Sigmoid colon (tissue), 6 donors: ENCODE measurements at regions not wholly inside any gene's neighbourhood (a gene's known extent, or its start where the extent isn't known, plus 50 kb on each side); places are given as distances from the start of the nearest gene placed in this dataset.
"Not testable (repeated sequence)": the region's sequence is repeated elsewhere in the genome, so short reads cannot be mapped to it uniquely, and the experiment has no call there.

Source experiments
- DNase-seq: peaks from one replicate; pipeline ENCODE4 v3.0.0-alpha.2; 2019
- H3K27ac ChIP-seq, 4 donors: fragments of 200-600 bp; sonication (generic); one replicate each; pipeline ENCODE4 v1.5.1; 2016 to 2019; ENCODE audit warnings: mild to moderate bottlenecking in 1 of 4
- H3K27me3 ChIP-seq, 3 donors: fragments of 200-600 bp; sonication (generic); one replicate each; pipeline ENCODE4 v1.5.1; 2019; ENCODE audit warnings: mild to moderate bottlenecking in 1 of 3
- H3K36me3 ChIP-seq, 4 donors: fragments of 200-600 bp; sonication (generic); one replicate each; pipeline ENCODE4 v1.5.1; 2016 to 2019
- H3K4me1 ChIP-seq, 4 donors: fragments of 200-600 bp; sonication (generic); one replicate each; pipeline ENCODE4 v1.5.1; 2017 to 2019
- H3K4me3 ChIP-seq, 4 donors: fragments of 200-600 bp; sonication (generic); one replicate each; pipeline ENCODE4 v1.5.1; 2017 to 2019; ENCODE audit warnings: mild to moderate bottlenecking in 2 of 4, moderate library complexity in 1 of 4
- H3K9me3 ChIP-seq, 4 donors: fragments of 200-600 bp in 3 of 4; sonication (generic) in 3 of 4; one replicate each; pipeline versions ENCODE4 v1.5.1 to v1.6.1; 2013 to 2019
- CTCF ChIP-seq, 4 experiments: fragments of 450-650 bp in 3 of 4; fragments of 200-600 bp in 1 of 4; IDR thresholded peaks; one replicate each; pipeline ENCODE4 v1.5.1; 2016 to 2019; ENCODE audit warnings: antibody characterized with exemption in 4 of 4, mild to moderate bottlenecking in 3 of 4, moderate library complexity in 2 of 4
- EP300 ChIP-seq, 4 donors: sonication (generic); formaldehyde crosslinking; IDR thresholded peaks; one replicate each; pipeline ENCODE4 v1.6.1; 2017; ENCODE audit warnings: antibody characterized with exemption in 4 of 4
- POLR2A ChIP-seq, 2 donors: fragments of 450-650 bp; IDR thresholded peaks; one replicate each; pipeline ENCODE4 v1.6.1; 2016; ENCODE audit warnings: antibody characterized with exemption in 2 of 2, mild to moderate bottlenecking in 2 of 2, moderate library complexity in 2 of 2
- POLR2AphosphoS5 ChIP-seq, 4 donors: sonication (generic); formaldehyde crosslinking; IDR thresholded peaks; one replicate each; pipeline ENCODE4 v1.6.1; 2017; ENCODE audit warnings: antibody characterized with exemption in 4 of 4
- WGBS, 2 donors: extraction: QIAGEN DNeasy Blood & Tissue Kit; methylation state at CpG; one replicate each; pipeline ENCODE4 v1.1.7; 2013; 5-methylcytosine and 5-hydroxymethylcytosine counted together
- intact Hi-C: fragments of 100-400 bp; cut with DNase I; formaldehyde crosslinking; loops from one replicate; pipeline ENCODE4 v1.15.1; 2023
- donor health status: healthy with polysubstance abuse.
- donor health status: healthy.

GRCh38 chr4:54840430-54840829, 182.7 kb downstream of the KIT start:
- DNase-seq = no peak
- no peak overlapping the region for H3K27ac ChIP-seq
- no peaks in the 10 kb centered on the region for H3K9me3 ChIP-seq
- H3K36me3 ChIP-seq = no peaks in the 10 kb centered on the region
- TF ChIP-seq POLR2AphosphoS5 (IDR thresholded peaks at IDR 0.05) = no peak
- no peak for TF ChIP-seq POLR2A (IDR thresholded peaks at IDR 0.05)
- TF ChIP-seq EP300 (IDR thresholded peaks at IDR 0.05) = no peak
- TF ChIP-seq CTCF (IDR thresholded peaks at IDR 0.05) = no peak
- H3K27me3 ChIP-seq = no peaks in the 10 kb centered on the region
- H3K4me3 ChIP-seq = no peak overlapping the region
- 28 to 53% methylated on average over 2 of the region's 2 CpGs for whole genome bisulfite sequencing, 2 donors
- H3K4me1 ChIP-seq = no peaks in the 10 kb centered on the region
- intact Hi-C loops = no loop called here

- Histone ChIP-seq H3K9me3 (no peaks in the 10 kb centered on the region), H3K27me3 (no peaks in the 10 kb centered on the region), H3K4me1 (no peaks in the 10 kb centered on the region), H3K36me3 (no peaks in the 10 kb centered on the region), H3K4me3 (no peak overlapping the region), H3K27ac (no peak overlapping the region)
- TF ChIP-seq POLR2AphosphoS5 (IDR thresholded peaks at IDR 0.05) (no peak), EP300 (IDR thresholded peaks at IDR 0.05) (no peak), CTCF (IDR thresholded peaks at IDR 0.05) (no peak), POLR2A (IDR thresholded peaks at IDR 0.05) (no peak)
- no peak for DNase-seq
- intact Hi-C loops = no loop called here
- WGBS, 2 donors = 94 to 95% methylated on average over 2 of the region's 2 CpGs
Observed at GRCh38 chr4:54838301-54838700, 180.5 kb downstream of the KIT start.

DNA sequence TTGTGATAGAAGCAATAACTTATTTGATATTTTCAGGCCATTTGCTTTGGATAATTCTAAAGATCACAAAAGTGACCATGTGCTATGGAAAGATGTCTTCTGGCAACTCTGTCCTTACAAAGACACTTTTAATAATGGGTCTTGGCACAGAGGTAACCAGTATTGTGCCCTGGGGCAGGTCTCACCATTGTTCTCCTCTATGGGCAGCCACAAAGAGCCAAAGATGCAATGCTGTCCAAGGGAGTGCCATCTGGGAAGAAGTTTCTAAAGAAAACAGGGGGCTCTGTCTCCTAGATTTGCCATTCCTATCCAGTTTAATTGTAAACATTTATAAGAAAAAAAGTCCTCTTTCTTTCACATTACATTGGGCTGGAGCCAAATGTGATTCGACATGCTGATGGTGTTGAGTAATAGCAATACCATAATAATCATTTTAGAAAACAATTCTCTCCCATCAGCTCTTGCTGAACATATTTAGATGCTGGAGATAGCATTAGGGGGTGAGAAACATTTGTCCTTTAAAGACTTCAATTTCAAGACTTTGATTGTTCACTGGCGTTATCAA, 179.9 kb downstream of the KIT start:
- DNase-seq = no peak
- TF ChIP-seq EP300 (IDR thresholded peaks at IDR 0.05) = no peak
- TF ChIP-seq POLR2A (IDR thresholded peaks at IDR 0.05) = no peak
- no peak for TF ChIP-seq CTCF (IDR thresholded peaks at IDR 0.05)
- no peak for TF ChIP-seq POLR2AphosphoS5 (IDR thresholded peaks at IDR 0.05)
- WGBS, 2 donors = 34 to 52% methylated on average over 2 of the region's 2 CpGs
- intact Hi-C loops = no loop called here
- H3K36me3 ChIP-seq = no peaks in the 10 kb centered on the region
- H3K9me3 ChIP-seq = no peaks in the 10 kb centered on the region
- H3K4me1 ChIP-seq = no peaks in the 10 kb centered on the region
- no peak overlapping the region for H3K4me3 ChIP-seq
- no peak overlapping the region for H3K27ac ChIP-seq
- H3K27me3 ChIP-seq = no peaks in the 10 kb centered on the region

GRCh38 chr4:54828361-54828760, 170.6 kb downstream of the KIT start:
- intact Hi-C loops = not testable (repeated sequence)

DNA sequence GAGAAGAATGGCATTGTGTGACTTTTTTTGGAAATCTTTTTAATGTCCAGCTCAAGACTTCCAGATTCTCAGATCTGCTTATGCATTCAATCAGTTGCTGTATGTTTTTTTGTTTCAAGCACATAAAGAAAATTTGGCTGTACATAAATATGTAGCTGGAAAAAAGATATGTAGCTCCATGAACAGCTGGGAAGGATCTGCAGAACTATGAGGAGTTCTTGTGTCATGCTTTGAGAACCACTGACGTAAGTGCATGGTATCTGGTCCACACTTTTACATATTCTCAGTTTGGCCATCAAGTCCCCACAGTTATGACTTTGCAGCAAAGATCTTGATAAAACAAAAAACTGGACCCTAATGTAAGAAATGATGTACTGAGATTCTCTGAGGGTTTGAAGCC, 165.9 kb downstream of the KIT start:
- no peak overlapping the region for H3K4me3 ChIP-seq
- no peaks in the 10 kb centered on the region for H3K36me3 ChIP-seq
- H3K27ac ChIP-seq = no peak overlapping the region
- no peak for DNase-seq
- TF ChIP-seq POLR2A (IDR thresholded peaks at IDR 0.05) (no peak), EP300 (IDR thresholded peaks at IDR 0.05) (no peak), CTCF (IDR thresholded peaks at IDR 0.05) (no peak)
- intact Hi-C loops = no loop called here
- no peaks in the 10 kb centered on the region for H3K27me3 ChIP-seq
- H3K9me3 ChIP-seq = peaks cover 0 to 2% (median 0%) of the 10 kb centered on the region in 4 donors
- no peaks in the 10 kb centered on the region for H3K4me1 ChIP-seq
- whole genome bisulfite sequencing, 2 donors = 84 to 92% methylated on average over 1 of the region's 1 CpG

More at GRCh38 chr4:54828361-54828760, 170.6 kb downstream of the KIT start:
- H3K4me1 ChIP-seq, H3K27ac ChIP-seq, DNase-seq, H3K27me3 ChIP-seq, H3K9me3 ChIP-seq, H3K4me3 ChIP-seq, H3K36me3 ChIP-seq: not testable (repeated sequence)
- 60 to 66% methylated on average over 4 of the region's 4 CpGs for WGBS, 2 donors
